Brain microvascular endothelial cell (primary cell): ENCODE measurements at regions not wholly inside any gene's neighbourhood (a gene's known extent, or its start where the extent isn't known, plus 50 kb on each side); places are given as distances from the start of the nearest gene placed in this dataset.

Experiments
- DNase-seq: peaks from one replicate; pipeline ENCODE4 v3.0.0-alpha.2; 2020
- H3K27ac ChIP-seq: fragments of 250-450 bp; sonication (Bioruptor Pico); 2 replicates; pipeline ENCODE4 v1.5.1; 2020; ENCODE audit warnings: mild to moderate bottlenecking, moderate library complexity
- H3K27me3 ChIP-seq: fragments of 250-450 bp; sonication (Bioruptor Pico); replicated peaks from 2 replicates; pipeline ENCODE4 v1.5.1; 2020; ENCODE audit warnings: mild to moderate bottlenecking
- H3K36me3 ChIP-seq: fragments of 250-450 bp; sonication (Bioruptor Pico); replicated peaks from 2 replicates; pipeline ENCODE4 v1.5.1; 2020; ENCODE audit warnings: mild to moderate bottlenecking
- H3K4me3 ChIP-seq: 2 replicates; pipeline ENCODE4 v1.5.1; 2011; ENCODE audit warnings: low read depth, mild to moderate bottlenecking, control low read depth, low read length, moderate library complexity
- in situ Hi-C: cut with HindIII; loops from 2 replicates; pipeline ENCODE4 v1.10.0; 2017; ENCODE audit warnings: low sequenced_read_pairs, low pct_ligation_motif_present
- TF ChIP-seq, protein P1 (sequence below): IDR thresholded peaks from 2 replicates; pipeline ENCODE4 v1.5.1; 2011; ENCODE audit warnings: low read depth, mild to moderate bottlenecking, moderate library complexity, low read length, control low read depth, inconsistent platforms; ENCODE audit errors: missing control alignments

DNA sequence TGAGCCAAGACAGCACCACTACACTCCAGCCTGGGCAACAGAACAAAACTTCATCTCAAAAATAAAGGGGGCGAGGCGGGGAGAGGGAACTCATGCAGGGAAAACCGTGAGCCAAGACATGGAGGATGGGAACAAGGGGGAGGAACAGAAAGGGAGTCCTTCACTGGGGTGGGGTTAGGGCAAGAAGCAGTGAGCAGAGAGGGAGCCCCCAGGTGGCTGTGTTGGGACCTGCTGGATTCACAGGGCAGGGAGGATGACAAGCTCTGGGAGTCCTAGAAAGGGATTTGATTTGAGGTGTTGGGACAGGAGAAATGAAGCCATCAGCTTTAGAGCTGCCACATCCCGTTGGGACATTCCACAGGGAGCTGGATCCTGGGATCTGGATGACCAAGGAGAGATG, 90.6 kb upstream of the TOP1 start:
- H3K4me3 ChIP-seq = no peak overlapping the region
- TF ChIP-seq, protein P1, sequence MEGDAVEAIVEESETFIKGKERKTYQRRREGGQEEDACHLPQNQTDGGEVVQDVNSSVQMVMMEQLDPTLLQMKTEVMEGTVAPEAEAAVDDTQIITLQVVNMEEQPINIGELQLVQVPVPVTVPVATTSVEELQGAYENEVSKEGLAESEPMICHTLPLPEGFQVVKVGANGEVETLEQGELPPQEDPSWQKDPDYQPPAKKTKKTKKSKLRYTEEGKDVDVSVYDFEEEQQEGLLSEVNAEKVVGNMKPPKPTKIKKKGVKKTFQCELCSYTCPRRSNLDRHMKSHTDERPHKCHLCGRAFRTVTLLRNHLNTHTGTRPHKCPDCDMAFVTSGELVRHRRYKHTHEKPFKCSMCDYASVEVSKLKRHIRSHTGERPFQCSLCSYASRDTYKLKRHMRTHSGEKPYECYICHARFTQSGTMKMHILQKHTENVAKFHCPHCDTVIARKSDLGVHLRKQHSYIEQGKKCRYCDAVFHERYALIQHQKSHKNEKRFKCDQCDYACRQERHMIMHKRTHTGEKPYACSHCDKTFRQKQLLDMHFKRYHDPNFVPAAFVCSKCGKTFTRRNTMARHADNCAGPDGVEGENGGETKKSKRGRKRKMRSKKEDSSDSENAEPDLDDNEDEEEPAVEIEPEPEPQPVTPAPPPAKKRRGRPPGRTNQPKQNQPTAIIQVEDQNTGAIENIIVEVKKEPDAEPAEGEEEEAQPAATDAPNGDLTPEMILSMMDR = peak; percentile 31
- no peaks in the 10 kb centered on the region for H3K27me3 ChIP-seq
- H3K36me3 ChIP-seq = no peaks in the 10 kb centered on the region
- no peak overlapping the region for H3K27ac ChIP-seq
- DNase-seq = no peak
- in situ Hi-C loops = no loop called here

GRCh38 chr20:40939667-40940066, 89.0 kb upstream of the TOP1 start:
- Histone ChIP-seq H3K4me3 (no peak overlapping the region), H3K27me3 (no peaks in the 10 kb centered on the region), H3K36me3 (no peaks in the 10 kb centered on the region), H3K27ac (no peak overlapping the region)
- in situ Hi-C loops = no loop called here
- DNase-seq = no peak
- TF ChIP-seq, protein P1 = no peak

DNA sequence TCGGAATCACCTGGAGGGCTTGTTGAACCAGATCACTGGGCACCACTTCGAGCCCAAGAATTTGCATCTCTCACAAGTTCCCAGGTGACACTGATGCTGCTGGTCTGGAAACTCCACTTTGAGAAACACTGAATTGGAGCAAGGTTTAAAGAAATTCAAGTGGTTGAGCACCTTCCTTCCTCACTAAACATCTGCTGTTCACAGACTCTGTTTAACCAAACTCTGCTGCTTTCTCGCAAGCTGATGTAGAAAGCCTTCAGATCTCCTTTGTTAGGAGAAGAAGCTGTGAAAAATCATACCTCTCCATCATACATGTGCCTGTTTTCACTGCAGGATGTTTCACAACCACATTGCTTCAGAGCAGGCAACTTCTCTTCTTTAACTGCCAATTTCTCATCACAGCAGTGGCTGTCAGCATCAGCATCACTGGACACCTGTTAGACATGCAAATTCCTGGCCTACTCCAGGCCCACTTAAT, 87.5 kb upstream of the TOP1 start:
- no peak overlapping the region for H3K27ac ChIP-seq
- H3K27me3 ChIP-seq = no peaks in the 10 kb centered on the region
- no peak for DNase-seq
- H3K36me3 ChIP-seq = no peaks in the 10 kb centered on the region
- in situ Hi-C loops = no loop called here
- no peak overlapping the region for H3K4me3 ChIP-seq
- TF ChIP-seq, protein P1 = no peak

GRCh38 chr20:40942006-40942405, 86.6 kb upstream of the TOP1 start:
- no peak for DNase-seq
- H3K27me3 ChIP-seq = no peaks in the 10 kb centered on the region
- H3K4me3 ChIP-seq = no peak overlapping the region
- no peaks in the 10 kb centered on the region for H3K36me3 ChIP-seq
- TF ChIP-seq, protein P1 = no peak
- in situ Hi-C loops = no loop called here
- H3K27ac ChIP-seq = no peak overlapping the region

DNA sequence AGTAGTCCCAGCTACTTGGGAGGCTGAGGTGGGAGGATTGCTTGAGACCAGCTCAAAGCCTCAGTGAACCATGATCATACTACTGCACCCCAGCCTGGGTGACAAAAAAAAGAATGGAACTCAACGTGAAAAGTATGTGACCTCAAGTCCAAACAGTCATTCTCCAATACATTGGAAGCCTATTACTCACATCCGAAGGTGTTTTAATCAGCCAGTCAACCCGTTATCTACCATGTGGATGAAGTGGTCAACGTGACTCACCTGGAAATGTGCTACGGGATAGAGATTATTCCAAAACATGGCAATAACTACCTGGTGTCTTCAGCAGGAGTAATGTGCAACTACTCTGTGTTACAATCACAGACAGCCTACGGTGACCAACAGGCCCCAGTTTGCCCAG, 85.8 kb upstream of the TOP1 start:
- in situ Hi-C loops = no loop called here
- TF ChIP-seq, protein P1 = no peak
- Histone ChIP-seq H3K4me3 (no peak overlapping the region), H3K27ac (no peak overlapping the region), H3K36me3 (no peaks in the 10 kb centered on the region), H3K27me3 (no peaks in the 10 kb centered on the region)
- DNase-seq = no peak

GRCh38 chr20:40943591-40943990, 85.0 kb upstream of the TOP1 start:
- TF ChIP-seq, protein P1 = no peak
- DNase-seq = no peak
- Histone ChIP-seq H3K4me3 (no peak overlapping the region), H3K36me3 (no peaks in the 10 kb centered on the region), H3K27me3 (no peaks in the 10 kb centered on the region), H3K27ac (no peak overlapping the region)
- in situ Hi-C loops = no loop called here
